ENCODE measurements at regions not wholly inside any gene's neighbourhood (a gene's known extent, or its start where the extent isn't known, plus 50 kb on each side); places are given as distances from the start of the nearest gene placed in this dataset.

- no peak for DNase-seq
Observed at GRCh38 chr14:94884616-94885230, 114.8 kb upstream of the GSC start.

- DNase-seq: no peak
Observed at GRCh38 chr14:94882401-94882800, 112.5 kb upstream of the GSC start.

GRCh38 chr14:94880876-94881275 lies 111.0 kb upstream of the GSC start:
- peak; percentile 52 for DNase-seq

- DNase-seq: no peak
Observed at GRCh38 chr14:94880106-94880505, 110.2 kb upstream of the GSC start.

- no peak for DNase-seq
Observed at GRCh38 chr14:94879537-94879936, 109.6 kb upstream of the GSC start.

GRCh38 chr14:94876306-94876705 lies 106.4 kb upstream of the GSC start:
- no peak for DNase-seq

GRCh38 chr14:94875256-94875655 lies 105.3 kb upstream of the GSC start:
- no peak for DNase-seq

GRCh38 chr14:94868772-94869072 lies 98.8 kb upstream of the GSC start:
- DNase-seq: no peak

GRCh38 chr14:94867946-94868771 lies 98.2 kb upstream of the GSC start:
- no peak for DNase-seq

- no peak for DNase-seq
Observed at GRCh38 chr14:94867209-94867608, 97.3 kb upstream of the GSC start.

- DNase-seq: peak; percentile 46
Observed at GRCh38 chr14:94864387-94865195, 94.7 kb upstream of the GSC start.

GRCh38 chr14:94863366-94863765 lies 93.5 kb upstream of the GSC start:
- no peak for DNase-seq

- DNase-seq: no peak
Observed at GRCh38 chr14:94857950-94858349, 88.0 kb upstream of the GSC start.

GRCh38 chr14:94853920-94854319 lies 84.0 kb upstream of the GSC start:
- DNase-seq: no peak

GRCh38 chr14:94850309-94851211 lies 80.6 kb upstream of the GSC start:
- DNase-seq: no peak

GRCh38 chr14:94844593-94845152 lies 74.8 kb upstream of the GSC start:
- DNase-seq: no peak

GRCh38 chr14:94840467-94840866 lies 70.6 kb upstream of the GSC start:
- DNase-seq: no peak

GRCh38 chr14:94839348-94839747 lies 69.4 kb upstream of the GSC start:
- DNase-seq: no peak

GRCh38 chr14:94836849-94837248 lies 66.9 kb upstream of the GSC start:
- DNase-seq: no peak

GRCh38 chr14:94833633-94834032 lies 63.7 kb upstream of the GSC start:
- DNase-seq: no peak

GRCh38 chr14:94831085-94831484 lies 61.2 kb upstream of the GSC start:
- DNase-seq: no peak

- DNase-seq: no peak
Observed at GRCh38 chr14:94827711-94828447, 58.0 kb upstream of the GSC start.
